Choroid plexus epithelial cell (primary cell): ENCODE measurements at regions not wholly inside any gene's neighbourhood (a gene's known extent, or its start where the extent isn't known, plus 50 kb on each side); places are given as distances from the start of the nearest gene placed in this dataset.

Experiments
- DNase-seq: peaks from one replicate; pipeline ENCODE4 v3.0.0-alpha.2; 2010; ENCODE audit warnings: low read depth
- H3K4me3 ChIP-seq: 2 replicates; pipeline ENCODE4 v1.5.1; 2011; ENCODE audit warnings: low read depth, mild to moderate bottlenecking, control low read depth, low read length, moderate library complexity
- TF ChIP-seq, protein P1 (sequence below): conservative IDR thresholded peaks from 2 replicates; pipeline ENCODE4 v1.5.1; 2011; ENCODE audit warnings: low read depth, mild to moderate bottlenecking, control low read depth, inconsistent platforms, low read length, moderate library complexity

DNA sequence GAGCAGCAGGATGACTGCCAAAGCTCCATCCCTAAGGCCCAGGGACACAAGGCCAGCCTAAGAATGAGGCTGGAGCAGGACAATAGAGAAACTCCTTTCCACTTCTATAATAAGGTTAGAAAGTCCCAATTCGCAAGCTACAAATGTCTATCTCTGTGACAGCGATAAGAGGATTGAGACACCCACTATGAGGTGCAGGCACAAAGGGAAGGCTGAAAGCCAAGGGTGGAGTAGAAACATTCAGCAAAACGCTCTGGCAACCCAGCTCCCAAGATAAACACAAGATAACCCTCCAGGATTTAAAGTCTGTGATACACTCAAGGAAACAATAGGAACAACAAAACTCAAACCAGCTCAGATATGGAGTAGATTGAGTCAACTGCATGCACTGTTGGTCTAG lies 418.0 kb upstream of the UBE2E3 start:
- TF ChIP-seq, protein P1, sequence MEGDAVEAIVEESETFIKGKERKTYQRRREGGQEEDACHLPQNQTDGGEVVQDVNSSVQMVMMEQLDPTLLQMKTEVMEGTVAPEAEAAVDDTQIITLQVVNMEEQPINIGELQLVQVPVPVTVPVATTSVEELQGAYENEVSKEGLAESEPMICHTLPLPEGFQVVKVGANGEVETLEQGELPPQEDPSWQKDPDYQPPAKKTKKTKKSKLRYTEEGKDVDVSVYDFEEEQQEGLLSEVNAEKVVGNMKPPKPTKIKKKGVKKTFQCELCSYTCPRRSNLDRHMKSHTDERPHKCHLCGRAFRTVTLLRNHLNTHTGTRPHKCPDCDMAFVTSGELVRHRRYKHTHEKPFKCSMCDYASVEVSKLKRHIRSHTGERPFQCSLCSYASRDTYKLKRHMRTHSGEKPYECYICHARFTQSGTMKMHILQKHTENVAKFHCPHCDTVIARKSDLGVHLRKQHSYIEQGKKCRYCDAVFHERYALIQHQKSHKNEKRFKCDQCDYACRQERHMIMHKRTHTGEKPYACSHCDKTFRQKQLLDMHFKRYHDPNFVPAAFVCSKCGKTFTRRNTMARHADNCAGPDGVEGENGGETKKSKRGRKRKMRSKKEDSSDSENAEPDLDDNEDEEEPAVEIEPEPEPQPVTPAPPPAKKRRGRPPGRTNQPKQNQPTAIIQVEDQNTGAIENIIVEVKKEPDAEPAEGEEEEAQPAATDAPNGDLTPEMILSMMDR = no peak
- H3K4me3 ChIP-seq = no peak overlapping the region
- no peak for DNase-seq

DNA sequence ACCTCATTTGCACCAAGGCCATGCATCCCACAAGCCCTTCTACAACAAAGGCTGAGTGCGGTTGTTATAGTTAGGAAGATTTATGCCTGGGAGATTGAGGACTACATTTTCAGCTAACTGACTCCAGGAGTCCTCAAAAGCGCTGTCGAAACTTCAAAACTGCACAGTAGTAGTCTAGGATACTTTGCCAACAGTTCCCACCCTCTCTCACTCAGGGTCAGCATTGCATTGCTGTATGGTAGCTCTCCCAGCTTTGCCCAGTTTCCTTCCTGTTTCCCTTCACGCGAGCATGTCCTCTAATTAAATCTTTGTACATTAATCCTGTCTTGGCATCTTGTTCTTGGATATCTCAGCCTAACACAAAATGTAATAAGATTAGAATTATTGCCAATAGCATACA lies 420.6 kb upstream of the UBE2E3 start:
- TF ChIP-seq, protein P1 = no peak
- DNase-seq = peak; percentile 41
- no peak overlapping the region for H3K4me3 ChIP-seq

DNA sequence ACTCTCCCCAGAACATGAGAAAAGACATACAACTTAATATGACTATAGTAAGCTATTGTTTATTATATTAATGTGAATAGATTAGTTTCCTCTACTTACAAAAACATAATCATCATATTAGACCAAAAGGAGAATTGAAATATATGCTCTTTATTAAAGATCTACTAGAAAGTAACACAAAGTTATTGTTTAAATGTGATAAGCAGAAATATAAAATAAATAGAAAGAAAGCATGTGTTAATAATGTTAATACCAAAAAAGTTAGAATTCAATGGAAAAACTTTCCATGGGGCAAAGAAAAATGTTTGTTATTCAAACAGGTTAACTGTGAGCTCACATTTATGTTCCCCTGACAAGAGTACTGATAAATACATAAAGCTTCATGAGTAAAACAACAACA lies 421.4 kb upstream of the UBE2E3 start:
- H3K4me3 ChIP-seq = no peak overlapping the region
- no peak for DNase-seq
- TF ChIP-seq, protein P1 = no peak

DNA sequence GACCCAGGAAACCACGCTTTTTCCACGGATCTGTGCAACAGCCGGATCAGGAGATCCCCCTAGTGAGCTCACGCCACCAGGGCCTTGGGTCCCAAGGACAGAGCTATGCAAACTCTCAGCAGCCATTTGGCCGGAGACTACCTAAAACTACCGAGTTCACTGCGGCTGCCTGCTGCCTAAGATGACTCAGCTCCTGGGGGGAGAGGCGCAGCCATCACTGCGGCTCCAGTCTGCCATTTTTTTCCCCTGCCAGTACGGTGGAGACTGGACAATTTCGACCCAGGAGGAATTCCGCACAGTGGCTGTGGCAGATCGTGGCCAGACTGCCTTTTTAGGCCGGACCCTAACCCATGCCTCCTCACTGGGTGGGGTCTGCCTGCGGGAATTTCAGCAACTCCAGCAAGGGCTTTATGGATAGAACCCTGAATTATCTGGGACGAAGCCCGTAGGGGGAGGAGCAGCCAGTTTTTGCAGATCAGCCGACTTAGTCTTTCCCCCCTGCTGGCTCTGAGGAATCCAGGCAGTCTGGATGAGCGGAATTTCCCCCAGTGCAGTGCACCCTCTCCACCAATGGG lies 424.9 kb upstream of the UBE2E3 start:
- TF ChIP-seq, protein P1 = no peak
- DNase-seq = no peak
- H3K4me3 ChIP-seq = no peak overlapping the region

DNA sequence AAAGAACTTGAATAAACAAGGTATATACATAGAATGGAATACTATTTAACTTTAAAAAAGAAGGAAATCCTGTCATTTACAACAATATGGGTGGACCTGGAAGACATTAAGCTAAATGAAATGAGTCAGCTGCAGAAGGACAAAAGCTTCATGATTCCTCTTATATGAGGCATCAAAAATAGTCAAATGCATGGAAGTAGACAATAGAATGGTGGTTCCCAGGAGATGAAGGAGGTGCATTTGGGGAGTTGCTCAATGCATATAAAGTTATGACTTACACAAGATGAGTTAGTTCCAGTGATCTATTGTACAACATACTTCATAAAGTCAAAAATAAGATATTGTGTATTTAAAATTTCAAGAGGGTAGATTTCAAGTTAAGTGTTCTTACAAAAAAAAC lies 426.1 kb upstream of the UBE2E3 start:
- TF ChIP-seq, protein P1 = no peak
- no peak overlapping the region for H3K4me3 ChIP-seq
- DNase-seq = no peak

DNA sequence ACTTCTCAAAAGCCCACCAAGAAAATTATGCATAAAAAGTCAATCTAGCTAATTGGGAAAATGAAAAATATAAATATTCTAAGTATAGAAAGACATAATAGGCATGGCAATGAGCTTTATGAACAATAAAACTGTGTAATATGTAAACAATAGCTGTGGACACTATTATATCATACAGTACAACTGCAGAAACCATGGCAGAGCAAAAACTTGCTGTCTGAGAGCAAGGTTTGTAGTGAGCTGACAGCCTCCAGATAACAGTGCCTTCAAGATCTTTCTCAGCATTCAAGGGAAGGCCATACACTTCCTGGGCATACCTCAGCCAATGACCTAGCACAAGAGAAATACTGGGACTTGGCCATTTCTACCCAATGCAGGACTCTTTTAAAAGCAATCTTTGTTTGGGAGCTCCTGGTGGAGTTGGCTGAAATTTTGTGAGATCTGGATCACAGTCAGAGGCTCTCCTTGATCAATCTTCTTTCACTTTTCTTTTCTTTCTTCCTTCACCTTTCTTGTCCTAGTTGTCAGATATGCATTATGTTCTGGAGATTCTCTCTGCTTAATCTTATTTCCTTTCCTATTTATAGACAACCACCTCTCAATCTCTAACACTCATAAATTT lies 427.2 kb upstream of the UBE2E3 start:
- TF ChIP-seq, protein P1 = no peak
- DNase-seq = no peak
- no peak overlapping the region for H3K4me3 ChIP-seq

DNA sequence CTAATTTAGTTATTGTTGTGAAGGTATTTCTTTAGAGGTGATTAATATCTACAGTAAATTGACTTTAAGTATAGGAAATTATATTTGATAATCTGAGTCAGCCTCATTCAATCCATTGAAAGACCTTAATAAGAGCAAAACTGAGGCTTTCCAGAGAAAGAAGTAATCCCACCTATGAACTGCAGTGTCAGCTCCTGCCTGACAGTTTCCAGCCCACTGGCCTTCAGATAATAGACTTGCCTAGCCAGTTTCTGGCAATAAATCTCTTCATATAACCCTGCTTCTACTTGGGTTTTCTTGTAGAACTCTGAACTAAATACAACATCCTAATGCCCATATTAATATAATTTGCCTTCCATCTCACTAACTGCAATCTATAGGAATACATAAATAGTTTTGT lies 437.9 kb upstream of the UBE2E3 start:
- H3K4me3 ChIP-seq = no peak overlapping the region
- DNase-seq = no peak
- TF ChIP-seq, protein P1 = no peak
